Hepatocyte (in vitro differentiated cells): ENCODE measurements at regions not wholly inside any gene's neighbourhood (a gene's known extent, or its start where the extent isn't known, plus 50 kb on each side); places are given as distances from the start of the nearest gene placed in this dataset.
"Not testable (repeated sequence)": the region's sequence is repeated elsewhere in the genome, so short reads cannot be mapped to it uniquely, and the experiment has no call there.

ENCODE experiments used
- DNase-seq: peaks from one replicate; pipeline ENCODE4 v3.0.0-alpha.2; 2016; ENCODE audit warnings: low spot score
- H2AFZ ChIP-seq: fragments of 200-600 bp; sonication (generic); 2 replicates; pipeline ENCODE4 v1.6.0; 2016; ENCODE audit warnings: antibody characterized with exemption, mild to moderate bottlenecking
- H3K27ac ChIP-seq: fragments of 200-600 bp; sonication (generic); 2 replicates; pipeline ENCODE4 v1.5.1; 2016; ENCODE audit warnings: mild to moderate bottlenecking
- H3K27me3 ChIP-seq: fragments of 200-600 bp; sonication (generic); 2 replicates; pipeline ENCODE4 v1.6.1; 2016
- H3K36me3 ChIP-seq: fragments of 200-600 bp; sonication (generic); replicated peaks from 2 replicates; pipeline ENCODE4 v1.5.1; 2016; ENCODE audit warnings: low read depth; ENCODE audit not compliant: insufficient read depth
- H3K4me1 ChIP-seq: fragments of 200-600 bp; sonication (generic); 2 replicates; pipeline ENCODE4 v1.5.1; 2016; ENCODE audit warnings: mild to moderate bottlenecking, moderate library complexity; ENCODE audit not compliant: insufficient read depth
- H3K4me2 ChIP-seq: fragments of 200-600 bp; sonication (generic); 2 replicates; pipeline ENCODE4 v1.6.0; 2016
- H3K4me3 ChIP-seq: fragments of 200-600 bp; sonication (generic); 2 replicates; pipeline ENCODE4 v1.5.1; 2016; ENCODE audit warnings: mild to moderate bottlenecking
- H3K79me2 ChIP-seq: fragments of 200-600 bp; sonication (generic); 2 replicates; pipeline ENCODE4 v1.6.0; 2017; ENCODE audit warnings: mild to moderate bottlenecking
- H3K9me2 ChIP-seq: fragments of 200-600 bp; sonication (generic); replicated peaks from 2 replicates; pipeline ENCODE4 v1.6.0; 2017; ENCODE audit warnings: mild to moderate bottlenecking; ENCODE audit not compliant: insufficient read depth
- H3K9me3 ChIP-seq: fragments of 200-600 bp; sonication (generic); 2 replicates; pipeline ENCODE4 v1.5.1; 2016; ENCODE audit warnings: low read depth, mild to moderate bottlenecking
- H4K20me1 ChIP-seq: fragments of 200-600 bp; sonication (generic); 2 replicates; pipeline ENCODE4 v1.6.0; 2016; ENCODE audit warnings: mild to moderate bottlenecking; ENCODE audit not compliant: insufficient read depth, poor library complexity, severe bottlenecking
- EZH2 ChIP-seq: fragments of 200-600 bp; sonication (generic); IDR thresholded peaks from 2 replicates; pipeline ENCODE4 v1.6.1; 2016; ENCODE audit warnings: antibody characterized with exemption, mild to moderate bottlenecking, borderline replicate concordance
- EZH2phosphoT487 ChIP-seq: fragments of 200-600 bp; sonication (generic); IDR thresholded peaks from one replicate; pipeline ENCODE4 v1.6.1; 2018; ENCODE audit warnings: antibody characterized with exemption, mild to moderate bottlenecking, low read depth, moderate library complexity; ENCODE audit not compliant: unreplicated experiment, severe bottlenecking
- WGBS: methylation state at CpG from one replicate; pipeline ENCODE4 v1.1.6; 2016; ENCODE audit warnings: low lambda C conversion rate; ENCODE audit errors: missing lambda C conversion rate; 5-methylcytosine and 5-hydroxymethylcytosine counted together
- TF ChIP-seq, protein P1 (sequence below): fragments of 200-600 bp; sonication (generic); IDR thresholded peaks from 2 replicates; pipeline ENCODE4 v1.5.1; 2016; ENCODE audit warnings: antibody characterized with exemption, mild to moderate bottlenecking; ENCODE audit not compliant: poor library complexity

DNA sequence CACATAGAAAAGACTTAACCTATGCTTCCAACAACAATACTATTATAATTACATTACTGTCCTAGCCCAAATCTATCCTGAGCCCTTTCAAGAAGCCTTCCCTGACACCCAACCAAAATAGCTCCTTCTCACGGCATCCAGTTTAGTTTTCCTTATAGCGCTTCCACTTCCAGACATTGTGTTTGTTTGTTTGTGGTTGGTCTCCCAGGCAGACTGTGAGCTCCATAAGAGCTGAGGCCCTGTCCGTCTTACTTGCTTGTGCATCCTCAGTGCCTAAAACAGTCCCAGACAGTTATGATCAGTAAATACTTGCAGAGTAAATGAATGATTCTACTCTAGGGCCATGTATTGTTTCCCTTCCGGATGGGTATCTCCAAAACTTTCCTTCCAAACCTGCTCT lies 68.1 kb upstream of the STARD13 start:
- no peak overlapping the region for H2AFZ ChIP-seq
- no peaks in the 10 kb centered on the region for H3K9me2 ChIP-seq
- TF ChIP-seq EZH2phosphoT487 (no peak), EZH2 (no peak)
- TF ChIP-seq, protein P1, sequence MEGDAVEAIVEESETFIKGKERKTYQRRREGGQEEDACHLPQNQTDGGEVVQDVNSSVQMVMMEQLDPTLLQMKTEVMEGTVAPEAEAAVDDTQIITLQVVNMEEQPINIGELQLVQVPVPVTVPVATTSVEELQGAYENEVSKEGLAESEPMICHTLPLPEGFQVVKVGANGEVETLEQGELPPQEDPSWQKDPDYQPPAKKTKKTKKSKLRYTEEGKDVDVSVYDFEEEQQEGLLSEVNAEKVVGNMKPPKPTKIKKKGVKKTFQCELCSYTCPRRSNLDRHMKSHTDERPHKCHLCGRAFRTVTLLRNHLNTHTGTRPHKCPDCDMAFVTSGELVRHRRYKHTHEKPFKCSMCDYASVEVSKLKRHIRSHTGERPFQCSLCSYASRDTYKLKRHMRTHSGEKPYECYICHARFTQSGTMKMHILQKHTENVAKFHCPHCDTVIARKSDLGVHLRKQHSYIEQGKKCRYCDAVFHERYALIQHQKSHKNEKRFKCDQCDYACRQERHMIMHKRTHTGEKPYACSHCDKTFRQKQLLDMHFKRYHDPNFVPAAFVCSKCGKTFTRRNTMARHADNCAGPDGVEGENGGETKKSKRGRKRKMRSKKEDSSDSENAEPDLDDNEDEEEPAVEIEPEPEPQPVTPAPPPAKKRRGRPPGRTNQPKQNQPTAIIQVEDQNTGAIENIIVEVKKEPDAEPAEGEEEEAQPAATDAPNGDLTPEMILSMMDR: no peak
- no peak overlapping the region for H3K4me2 ChIP-seq
- no peaks in the 10 kb centered on the region for H3K4me1 ChIP-seq
- peaks cover 10% of the 10 kb centered on the region for H3K27me3 ChIP-seq
- H3K4me3 ChIP-seq: no peak overlapping the region
- no peak for DNase-seq
- no peaks in the 10 kb centered on the region for H3K36me3 ChIP-seq
- H3K27ac ChIP-seq: no peak overlapping the region
- no peaks in the 10 kb centered on the region for H3K9me3 ChIP-seq
- H3K79me2 ChIP-seq: no peaks in the 10 kb centered on the region
- H4K20me1 ChIP-seq: no peaks in the 10 kb centered on the region
- WGBS: 87% methylated on average over 4 of the region's 4 CpGs

DNA sequence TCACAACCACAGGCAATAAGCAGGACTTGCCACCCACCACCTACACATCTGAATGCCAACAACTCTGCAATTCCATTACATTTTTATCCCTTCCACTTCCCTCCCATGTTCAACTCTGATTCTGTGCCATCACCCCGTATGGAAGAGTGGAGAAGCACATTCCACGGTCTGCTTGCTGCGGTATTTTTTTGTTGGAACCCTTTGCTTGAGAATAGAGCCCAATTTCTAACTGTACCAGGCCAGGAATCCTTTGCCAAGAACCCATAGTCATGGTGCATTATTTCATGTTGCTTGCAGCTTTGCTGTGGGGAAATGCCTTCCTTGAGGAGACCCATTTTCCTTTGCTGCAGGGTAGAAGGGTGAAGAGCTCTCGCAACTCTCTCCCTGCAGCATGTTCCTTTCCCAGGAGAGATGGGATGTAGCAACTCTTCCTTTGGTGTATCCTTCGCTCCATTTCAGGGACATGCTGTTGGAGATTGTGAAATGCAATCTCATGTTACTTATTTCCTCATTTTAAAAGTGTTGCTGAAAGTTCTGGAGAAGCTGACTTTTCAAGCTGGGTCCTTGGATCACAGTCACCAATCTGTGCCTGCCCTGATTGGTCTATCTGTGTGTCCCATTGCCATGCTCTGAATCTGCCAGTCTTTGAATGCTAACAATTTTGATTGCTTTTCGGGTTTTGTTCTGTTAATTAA lies 69.8 kb upstream of the STARD13 start:
- H3K27ac ChIP-seq: no peak overlapping the region

DNA sequence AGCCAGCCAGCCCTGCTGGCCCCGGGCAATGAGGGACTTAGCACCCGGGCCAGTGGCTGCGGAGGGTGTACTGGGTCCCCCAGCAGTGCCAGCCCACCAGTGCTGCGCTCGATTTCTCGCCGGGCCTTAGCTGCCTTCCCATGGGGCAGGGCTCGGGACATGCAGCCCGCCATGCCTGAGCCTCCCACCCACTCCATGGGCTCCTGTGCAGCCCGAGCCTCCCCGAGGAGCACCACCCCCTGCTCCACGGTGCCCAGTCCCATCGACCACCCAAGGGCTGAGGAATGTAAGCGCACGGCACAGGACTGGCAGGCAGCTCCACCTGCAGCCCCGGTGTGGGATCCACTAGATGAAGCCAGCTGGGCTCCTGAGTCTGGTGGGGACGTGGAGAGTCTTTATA lies 72.5 kb upstream of the STARD13 start:
- H3K4me3 ChIP-seq, H3K9me3 ChIP-seq, H3K79me2 ChIP-seq, DNase-seq, H3K4me1 ChIP-seq, H3K9me2 ChIP-seq, H3K27me3 ChIP-seq, H2AFZ ChIP-seq, H3K36me3 ChIP-seq, H3K27ac ChIP-seq, H3K4me2 ChIP-seq, H4K20me1 ChIP-seq: not testable (repeated sequence)
- WGBS: 99% methylated on average over 9 of the region's 17 CpGs

More for the DNA sequence above, 69.8 kb upstream of the STARD13 start:
- TF ChIP-seq, protein P1: no peak
- no peak for TF ChIP-seq EZH2phosphoT487
- TF ChIP-seq EZH2: no peak
- no peak overlapping the region for H3K4me3 ChIP-seq
- peaks cover 10% of the 10 kb centered on the region for H3K27me3 ChIP-seq
- H3K36me3 ChIP-seq: no peaks in the 10 kb centered on the region
- no peak for DNase-seq
- no peak overlapping the region for H2AFZ ChIP-seq
- H3K79me2 ChIP-seq: no peaks in the 10 kb centered on the region
- H3K4me1 ChIP-seq: no peaks in the 10 kb centered on the region
- H3K4me2 ChIP-seq: no peak overlapping the region
- no peaks in the 10 kb centered on the region for H3K9me3 ChIP-seq
- no peaks in the 10 kb centered on the region for H3K9me2 ChIP-seq
- H4K20me1 ChIP-seq: no peaks in the 10 kb centered on the region
- WGBS: 88% methylated on average over 6 of the region's 6 CpGs

DNA sequence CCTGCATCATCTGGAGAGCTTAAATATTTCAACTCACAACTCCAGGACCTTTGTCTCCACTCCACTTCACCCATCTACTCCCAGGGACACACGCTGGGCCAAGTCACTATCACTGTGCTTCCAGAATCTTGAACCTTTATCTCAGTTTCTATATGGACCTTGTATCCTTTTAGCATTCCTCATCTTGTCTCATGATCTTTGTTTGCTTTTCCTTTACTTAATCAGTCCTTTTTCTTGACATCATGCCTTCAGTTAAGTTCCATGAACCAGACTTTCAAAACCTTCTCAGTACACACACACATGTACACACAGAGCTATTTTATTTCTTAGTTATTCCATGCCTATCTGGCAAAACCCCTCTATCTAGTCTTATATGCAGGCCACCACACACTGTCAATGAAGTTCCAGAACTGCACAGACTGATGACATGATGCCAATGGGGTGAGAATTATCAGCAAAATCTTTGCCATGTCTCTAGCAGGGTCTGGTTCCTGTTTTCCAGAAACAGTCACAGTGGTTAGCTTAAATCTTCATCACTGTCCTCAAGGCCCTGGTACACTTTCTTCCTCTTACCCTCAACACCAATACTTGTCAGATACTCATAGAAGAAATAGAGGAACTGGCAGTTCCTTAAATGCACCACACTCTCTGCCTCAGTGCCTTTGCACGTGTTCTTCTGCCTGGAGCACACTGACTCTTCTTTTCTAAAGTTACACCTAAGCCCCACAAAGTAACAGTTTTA lies 77.6 kb upstream of the STARD13 start:
- H3K27ac ChIP-seq: peak overlapping the region; percentile 84

More for the DNA sequence above, 77.6 kb upstream of the STARD13 start:
- Histone ChIP-seq H3K9me2 (no peaks in the 10 kb centered on the region), H3K9me3 (no peaks in the 10 kb centered on the region), H3K4me3 (no peak overlapping the region), H3K27me3 (no peaks in the 10 kb centered on the region), H3K79me2 (no peaks in the 10 kb centered on the region), H3K36me3 (no peaks in the 10 kb centered on the region), H3K4me2 (no peak overlapping the region), H4K20me1 (no peaks in the 10 kb centered on the region), H3K4me1 (no peaks in the 10 kb centered on the region), H2AFZ (no peak overlapping the region)
- DNase-seq: peak; percentile 31
- no peak for TF ChIP-seq EZH2
- 72% methylated on average over 2 of the region's 2 CpGs for WGBS
